BLaER1 treated with 17β-estradiol and CSF1 and Interleukin-3, amounts not matched to agents 10 nM and 100 nM (cell line): ENCODE measurements at regions not wholly inside any gene's neighbourhood (a gene's known extent, or its start where the extent isn't known, plus 50 kb on each side); places are given as distances from the start of the nearest gene placed in this dataset.

Experiments used
- H3K27ac ChIP-seq, 11 experiments: shearing (Covaris generic); formaldehyde crosslinking; 2 replicates each; pipeline ENCODE4 v1.8.1; 2022
- H3K27me3 ChIP-seq, 11 experiments: shearing (Covaris generic); formaldehyde crosslinking; 2 replicates each; pipeline ENCODE4 v1.8.1; 2022
- H3K36me3 ChIP-seq, 11 experiments: shearing (Covaris generic); formaldehyde crosslinking; 2 replicates each; pipeline ENCODE4 v1.8.1; 2022
- H3K4me1 ChIP-seq, 10 experiments: shearing (Covaris generic); formaldehyde crosslinking; 2 replicates each; pipeline ENCODE4 v1.8.1; 2022
- H3K4me2 ChIP-seq, 11 experiments: shearing (Covaris generic); formaldehyde crosslinking; 2 replicates each; pipeline ENCODE4 v1.8.1; 2022
- H3K4me3 ChIP-seq, 10 experiments: shearing (Covaris generic); formaldehyde crosslinking; 2 replicates each; pipeline ENCODE4 v1.8.1; 2022
- H3K9ac ChIP-seq, 11 experiments: shearing (Covaris generic); formaldehyde crosslinking; 2 replicates each; pipeline ENCODE4 v1.8.1; 2022
- H3K9me3 ChIP-seq, 11 experiments: shearing (Covaris generic); formaldehyde crosslinking; replicated peaks in 1 of 11; 2 replicates each; pipeline ENCODE4 v1.8.1; 2022
- H4K20me1 ChIP-seq, 11 experiments: shearing (Covaris generic); formaldehyde crosslinking; 2 replicates each; pipeline ENCODE4 v1.8.1; 2022
- Cebpa-rat ChIP-seq, 11 experiments: shearing (Covaris generic); IDR thresholded peaks; 2 replicates each; pipeline ENCODE4 v1.8.1; 2022

GRCh38 chr18:71850602-71851001, 693.5 kb downstream of the CBLN2 start:
- H3K4me3 ChIP-seq = no peak overlapping the region
- no peak for TF ChIP-seq Cebpa-rat (IDR thresholded peaks at IDR 0.05)
- no peak overlapping the region; a peak in 1 of 22 replicates for H3K9ac ChIP-seq
- H3K4me2 ChIP-seq = peak overlapping the region in 2 of 11 experiments; percentile 43 to 66; a peak in 3 of 22 replicates
- H3K4me1 ChIP-seq = peaks cover 0 to 20% (median 0%) of the 10 kb centered on the region in 10 experiments; a peak in 5 of 20 replicates
- H3K27me3 ChIP-seq = no peaks in the 10 kb centered on the region
- H3K9me3 ChIP-seq = peaks cover 27 to 38% (median 34%) of the 10 kb centered on the region in 11 experiments
- H3K36me3 ChIP-seq = no peaks in the 10 kb centered on the region
- peak overlapping the region in 2 of 11 experiments; percentile 59 to 75; a peak in 2 of 22 replicates for H3K27ac ChIP-seq
- H4K20me1 ChIP-seq = no peaks in the 10 kb centered on the region

DNA sequence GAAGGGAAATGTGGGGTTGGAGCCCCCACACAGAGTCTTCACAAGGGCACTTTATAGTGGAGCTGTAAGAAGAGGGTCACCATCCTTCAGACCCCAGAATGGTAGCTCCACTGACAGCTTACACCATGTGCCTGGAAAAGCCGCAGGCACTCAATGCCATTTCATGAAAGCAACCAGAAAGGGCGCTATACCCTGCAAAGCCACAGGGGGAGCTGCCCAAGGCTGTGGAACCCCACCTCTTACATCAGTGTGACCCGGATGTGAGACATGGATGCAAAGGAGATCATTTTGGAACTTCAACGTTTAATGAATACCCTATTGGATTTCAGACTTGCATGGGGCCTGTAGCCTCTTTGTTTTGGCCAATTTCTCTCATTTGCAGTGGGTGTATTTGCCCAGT, 694.7 kb downstream of the CBLN2 start:
- no peaks in the 10 kb centered on the region for H3K36me3 ChIP-seq
- no peak overlapping the region for H3K4me2 ChIP-seq
- H3K4me3 ChIP-seq = no peak overlapping the region
- no peak overlapping the region for H3K9ac ChIP-seq
- peaks cover 0 to 20% (median 0%) of the 10 kb centered on the region in 10 experiments; a peak in 5 of 20 replicates for H3K4me1 ChIP-seq
- H3K9me3 ChIP-seq = peaks cover 27 to 38% (median 34%) of the 10 kb centered on the region in 11 experiments
- no peaks in the 10 kb centered on the region for H4K20me1 ChIP-seq
- no peaks in the 10 kb centered on the region for H3K27me3 ChIP-seq
- TF ChIP-seq Cebpa-rat (IDR thresholded peaks at IDR 0.05) = no peak
- H3K27ac ChIP-seq = no peak overlapping the region

DNA sequence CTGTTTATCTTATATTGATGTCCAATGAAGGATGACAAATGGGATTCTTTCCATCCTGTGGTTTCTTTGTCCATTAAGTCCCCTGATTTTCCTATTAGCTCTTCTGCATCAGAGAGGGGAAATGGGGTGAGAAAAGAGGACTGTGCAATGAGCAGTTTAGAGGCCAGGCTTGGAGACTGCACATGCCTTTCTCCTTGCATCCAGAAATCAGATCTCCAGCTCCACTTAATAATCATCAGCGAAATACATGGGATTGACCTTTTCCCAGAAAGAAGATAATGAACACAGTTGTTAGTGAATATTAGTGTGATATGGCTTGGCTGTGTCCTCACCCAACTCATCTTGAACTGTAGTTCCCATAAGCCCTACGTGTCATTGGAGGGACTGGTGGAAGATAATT, 697.4 kb downstream of the CBLN2 start:
- H3K9me3 ChIP-seq = peaks cover 27 to 38% (median 34%) of the 10 kb centered on the region in 11 experiments
- no peaks in the 10 kb centered on the region for H3K27me3 ChIP-seq
- H3K9ac ChIP-seq = no peak overlapping the region
- no peaks in the 10 kb centered on the region for H3K36me3 ChIP-seq
- H3K4me3 ChIP-seq = no peak overlapping the region
- no peaks in the 10 kb centered on the region for H4K20me1 ChIP-seq
- H3K4me1 ChIP-seq = peaks cover 0 to 10% (median 0%) of the 10 kb centered on the region in 10 experiments; a peak in 5 of 20 replicates
- no peak overlapping the region for H3K4me2 ChIP-seq
- no peak overlapping the region for H3K27ac ChIP-seq
- no peak for TF ChIP-seq Cebpa-rat (IDR thresholded peaks at IDR 0.05)

DNA sequence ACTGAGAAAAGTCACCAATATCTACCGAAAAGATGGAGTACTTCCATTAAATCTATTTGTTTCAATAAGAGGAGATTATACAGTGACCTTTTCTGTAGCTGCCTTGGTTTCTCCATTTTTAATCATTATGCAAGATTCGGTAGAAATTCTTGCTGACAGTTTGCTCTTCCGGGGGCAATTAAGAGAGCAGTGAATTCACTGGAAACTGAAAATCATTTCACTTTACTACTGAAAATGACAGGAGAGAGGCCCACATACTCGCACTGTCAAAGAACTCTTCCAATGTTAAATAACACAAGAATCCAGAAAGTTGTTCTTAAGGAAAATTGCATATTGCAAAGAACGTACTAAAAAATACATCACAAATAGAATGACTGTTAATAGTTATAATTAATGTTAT, 699.3 kb downstream of the CBLN2 start:
- Histone ChIP-seq H3K4me3 (no peak overlapping the region), H3K9me3 (peaks cover 27 to 35% (median 32%) of the 10 kb centered on the region in 11 experiments), H4K20me1 (no peaks in the 10 kb centered on the region), H3K36me3 (no peaks in the 10 kb centered on the region), H3K27me3 (no peaks in the 10 kb centered on the region), H3K27ac (no peak overlapping the region), H3K9ac (no peak overlapping the region), H3K4me2 (no peak overlapping the region), H3K4me1 (no peaks in the 10 kb centered on the region)
- TF ChIP-seq Cebpa-rat (IDR thresholded peaks at IDR 0.05) = no peak

- Histone ChIP-seq H3K9ac (no peak overlapping the region), H4K20me1 (no peaks in the 10 kb centered on the region), H3K9me3 (peaks cover 9 to 14% (median 10%) of the 10 kb centered on the region in 11 experiments; a peak in 20 of 22 replicates), H3K4me1 (no peaks in the 10 kb centered on the region), H3K4me2 (no peak overlapping the region), H3K4me3 (no peak overlapping the region), H3K27me3 (no peaks in the 10 kb centered on the region), H3K27ac (no peak overlapping the region), H3K36me3 (no peaks in the 10 kb centered on the region)
- TF ChIP-seq Cebpa-rat (IDR thresholded peaks at IDR 0.05) = no peak
These were observed 701.5 kb downstream of the CBLN2 start for GRCh38 chr18:71842666-71843065.

DNA sequence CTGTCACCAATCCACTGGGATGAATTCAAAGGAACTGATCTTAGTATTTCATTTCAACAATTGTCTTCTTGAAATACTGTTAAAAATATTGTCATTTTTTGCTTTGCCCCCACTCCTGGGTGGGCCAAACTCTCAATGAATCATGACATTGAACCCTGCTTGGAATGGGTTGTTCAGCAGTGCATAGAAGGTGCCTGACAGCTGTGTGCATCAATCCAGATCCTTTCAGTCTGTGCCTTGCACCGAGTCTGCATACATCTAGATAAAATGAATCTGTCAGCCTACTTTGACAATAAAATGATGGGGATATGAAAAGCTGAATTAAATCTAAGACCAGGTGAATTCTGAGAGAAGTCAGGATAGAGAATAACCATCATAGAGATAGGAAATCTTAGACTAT, 706.6 kb downstream of the CBLN2 start:
- no peaks in the 10 kb centered on the region for H3K9me3 ChIP-seq
- H3K4me3 ChIP-seq = no peak overlapping the region
- no peak overlapping the region for H3K4me2 ChIP-seq
- H3K36me3 ChIP-seq = no peaks in the 10 kb centered on the region
- no peaks in the 10 kb centered on the region for H3K27me3 ChIP-seq
- no peak overlapping the region for H3K27ac ChIP-seq
- H4K20me1 ChIP-seq = no peaks in the 10 kb centered on the region
- no peaks in the 10 kb centered on the region for H3K4me1 ChIP-seq
- no peak for TF ChIP-seq Cebpa-rat (IDR thresholded peaks at IDR 0.05)
- H3K9ac ChIP-seq = no peak overlapping the region

GRCh38 chr18:71832946-71833617, 711.1 kb downstream of the CBLN2 start:
- H3K4me3 ChIP-seq = no peak overlapping the region
- H3K27ac ChIP-seq = no peak overlapping the region
- H4K20me1 ChIP-seq = no peaks in the 10 kb centered on the region
- H3K9me3 ChIP-seq = no peaks in the 10 kb centered on the region
- no peak for TF ChIP-seq Cebpa-rat (IDR thresholded peaks at IDR 0.05)
- no peak overlapping the region for H3K4me2 ChIP-seq
- H3K27me3 ChIP-seq = no peaks in the 10 kb centered on the region
- H3K9ac ChIP-seq = no peak overlapping the region
- H3K4me1 ChIP-seq = no peaks in the 10 kb centered on the region
- no peaks in the 10 kb centered on the region for H3K36me3 ChIP-seq

DNA sequence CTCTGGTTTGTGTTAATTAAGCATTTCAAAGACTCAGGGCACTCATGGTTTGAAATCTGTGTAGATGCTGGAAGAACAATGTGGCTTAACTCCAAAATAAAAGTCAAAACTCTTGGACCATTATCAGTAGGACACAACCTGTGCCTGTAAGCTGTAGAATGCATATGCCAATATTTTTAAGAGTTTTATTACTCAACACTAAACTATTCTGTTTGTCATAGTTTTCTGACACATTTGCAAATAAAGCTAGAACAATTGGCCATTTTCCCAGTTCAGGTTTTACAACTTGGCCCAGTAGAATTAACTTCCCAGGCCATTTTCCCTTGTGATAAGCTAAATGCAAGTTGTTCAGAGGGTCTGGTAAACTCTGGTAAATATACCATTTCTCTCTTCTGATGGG, 713.1 kb downstream of the CBLN2 start:
- H3K27ac ChIP-seq = no peak overlapping the region
- no peaks in the 10 kb centered on the region for H3K9me3 ChIP-seq
- H3K9ac ChIP-seq = no peak overlapping the region
- H3K4me3 ChIP-seq = no peak overlapping the region
- no peak overlapping the region for H3K4me2 ChIP-seq
- no peaks in the 10 kb centered on the region for H4K20me1 ChIP-seq
- no peak for TF ChIP-seq Cebpa-rat (IDR thresholded peaks at IDR 0.05)
- no peaks in the 10 kb centered on the region for H3K4me1 ChIP-seq
- no peaks in the 10 kb centered on the region for H3K27me3 ChIP-seq
- H3K36me3 ChIP-seq = no peaks in the 10 kb centered on the region

- TF ChIP-seq Cebpa-rat (IDR thresholded peaks at IDR 0.05) = no peak
- no peaks in the 10 kb centered on the region for H3K27me3 ChIP-seq
- no peak overlapping the region for H3K9ac ChIP-seq
- H3K27ac ChIP-seq = no peak overlapping the region
- H3K4me3 ChIP-seq = no peak overlapping the region
- H3K36me3 ChIP-seq = no peaks in the 10 kb centered on the region
- no peak overlapping the region for H3K4me2 ChIP-seq
- H3K9me3 ChIP-seq = no peaks in the 10 kb centered on the region
- no peaks in the 10 kb centered on the region for H4K20me1 ChIP-seq
- no peaks in the 10 kb centered on the region for H3K4me1 ChIP-seq
These were observed 716.8 kb downstream of the CBLN2 start for GRCh38 chr18:71827301-71827700.

DNA sequence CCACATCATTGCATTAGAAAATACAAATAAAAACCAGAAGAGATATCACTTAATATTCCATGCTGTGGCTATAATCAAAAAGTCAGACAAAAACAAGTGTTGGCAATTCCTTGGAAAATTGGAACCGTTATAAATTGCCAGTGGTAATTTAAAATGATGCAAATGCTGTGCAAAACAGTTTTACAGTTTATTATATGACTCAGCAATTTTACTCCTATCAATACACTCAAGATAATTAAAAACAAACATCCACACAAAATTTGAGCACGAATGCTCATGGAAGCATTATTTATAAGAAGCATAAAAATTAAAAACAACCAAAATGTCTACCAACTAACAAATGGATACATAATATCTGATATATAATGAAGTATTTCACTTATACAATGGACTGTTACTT, 728.8 kb downstream of the CBLN2 start:
- H4K20me1 ChIP-seq = no peaks in the 10 kb centered on the region
- no peak overlapping the region for H3K9ac ChIP-seq
- H3K27me3 ChIP-seq = no peaks in the 10 kb centered on the region
- no peak overlapping the region for H3K4me3 ChIP-seq
- TF ChIP-seq Cebpa-rat (IDR thresholded peaks at IDR 0.05) = no peak
- no peak overlapping the region for H3K27ac ChIP-seq
- no peaks in the 10 kb centered on the region for H3K4me1 ChIP-seq
- no peak overlapping the region for H3K4me2 ChIP-seq
- H3K36me3 ChIP-seq = no peaks in the 10 kb centered on the region
- no peaks in the 10 kb centered on the region for H3K9me3 ChIP-seq
